Right renal pelvis (tissue), 4 donors: ENCODE measurements at regions not wholly inside any gene's neighbourhood (a gene's known extent, or its start where the extent isn't known, plus 50 kb on each side); places are given as distances from the start of the nearest gene placed in this dataset.
A peak's percentile ranks its signal among the peaks of the same experiment; 100 is the strongest.

ENCODE experiments used
- DNase-seq, 4 donors: peaks; one replicate each; pipeline ENCODE4 v3.0.0-alpha.2; 2013; ENCODE audit warnings: low read depth in 4 of 4, low spot score in 3 of 4, missing footprints in 1 of 4

DNA sequence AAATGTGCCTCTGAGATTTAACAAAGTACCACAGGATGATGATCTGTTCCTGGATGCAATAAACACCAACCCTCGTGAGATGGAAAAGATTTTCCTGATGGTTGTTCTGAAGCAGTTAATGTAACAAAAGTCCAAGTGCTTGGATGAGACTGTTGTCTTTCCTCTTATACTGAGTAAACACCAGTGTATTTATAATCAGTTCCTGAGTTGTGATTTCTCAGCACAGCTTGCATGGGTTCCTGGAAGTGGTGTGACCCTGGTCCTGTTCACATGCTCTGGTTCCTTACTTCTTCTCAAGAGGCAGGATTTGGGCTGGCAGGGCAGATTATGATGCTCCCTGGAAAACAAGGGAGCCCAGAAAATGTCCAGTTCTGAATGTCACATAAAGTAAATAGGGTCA lies 208.2 kb upstream of the USP24 start:
- DNase-seq = no peak

DNA sequence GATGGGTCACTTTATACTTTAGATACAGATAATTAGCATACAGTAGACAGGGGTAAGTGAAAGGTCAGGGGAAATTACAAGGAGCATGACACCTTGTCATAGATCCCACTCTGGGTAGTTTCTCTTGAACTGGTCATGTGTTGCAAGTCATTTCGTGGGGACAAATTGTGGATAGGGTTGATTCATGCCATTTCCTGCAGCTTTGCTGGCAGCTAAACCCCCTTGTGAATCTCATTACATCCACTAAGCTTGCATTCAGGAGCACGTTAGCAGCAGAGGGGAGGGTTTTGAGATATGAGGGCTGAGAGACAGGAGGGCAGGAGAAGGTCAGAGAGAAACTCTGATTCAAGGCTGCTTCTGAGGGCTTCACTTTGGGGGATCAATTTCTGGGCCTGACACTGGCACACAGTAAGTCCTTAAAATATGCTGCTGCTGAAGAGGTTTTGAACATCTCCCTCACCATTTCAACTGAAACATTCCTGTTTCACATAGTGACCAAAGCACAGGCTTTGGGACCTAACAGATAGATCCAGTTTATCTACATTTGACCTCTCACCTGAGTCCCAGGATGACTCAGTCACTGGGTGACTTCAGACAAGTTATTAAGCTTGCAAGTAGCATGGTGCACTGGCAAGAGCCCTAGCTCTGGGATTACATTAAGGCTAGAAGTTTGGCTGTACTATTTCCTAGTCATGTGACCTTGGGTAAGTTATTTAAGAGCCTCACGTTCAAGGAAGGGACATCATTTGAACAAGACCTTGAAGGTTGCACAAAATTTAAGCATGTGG lies 206.0 kb upstream of the USP24 start:
- no peak for DNase-seq

DNA sequence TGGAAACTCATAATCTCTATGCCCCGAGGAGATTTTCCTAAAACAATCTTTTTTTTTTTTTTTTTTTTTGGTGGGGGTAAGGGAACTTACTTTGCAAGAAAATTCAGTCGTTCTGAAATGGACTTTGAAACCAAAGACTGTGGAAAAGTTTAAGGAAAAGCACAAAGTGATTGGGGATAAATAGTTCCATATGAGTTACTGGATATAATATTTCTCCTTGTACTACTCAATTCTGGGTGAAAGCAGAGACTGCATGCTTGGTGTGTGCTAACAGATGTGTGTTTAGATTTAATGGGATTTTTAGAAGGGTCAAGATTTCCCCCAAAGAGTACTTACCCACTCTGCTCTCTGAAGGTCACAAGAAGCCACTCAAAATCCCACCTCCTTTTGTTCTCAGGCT lies 204.9 kb upstream of the USP24 start:
- DNase-seq = no peak

DNA sequence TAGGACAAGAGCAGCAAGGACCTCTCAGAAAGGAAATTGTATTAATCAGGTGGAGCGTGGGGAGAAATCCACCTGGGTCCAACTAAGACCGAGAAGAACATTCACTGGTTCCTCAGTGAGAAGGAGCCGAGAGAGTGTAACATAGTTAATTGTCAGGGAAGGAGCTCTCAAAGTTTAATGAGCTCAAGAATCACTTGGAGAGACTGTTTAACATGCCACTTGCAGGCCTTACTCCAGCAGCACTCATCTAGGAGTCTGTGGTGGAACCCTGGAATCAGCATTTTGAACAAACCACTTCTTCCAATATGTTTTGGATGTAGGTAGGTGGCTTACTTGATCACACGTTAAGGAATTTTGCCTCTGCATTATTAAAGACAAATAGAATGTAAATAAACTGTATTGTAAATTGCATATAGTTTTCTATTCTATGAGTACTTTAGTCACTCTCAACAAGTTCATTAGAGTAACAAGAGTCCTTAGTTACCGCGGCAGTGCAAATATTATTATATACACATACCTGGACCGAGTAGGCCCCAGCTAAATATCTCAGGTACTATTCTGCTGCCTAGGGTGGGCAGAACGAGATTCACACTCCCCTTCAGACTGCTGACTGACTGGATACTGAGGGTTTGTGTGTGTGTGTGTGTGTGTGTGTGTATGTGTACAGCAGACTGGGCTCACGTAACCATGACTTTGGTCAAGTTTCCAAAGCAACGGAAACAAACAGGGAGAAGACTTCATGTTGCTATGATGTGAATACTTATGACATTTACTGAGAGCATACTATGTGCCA lies 203.2 kb upstream of the USP24 start:
- DNase-seq = no peak

DNA sequence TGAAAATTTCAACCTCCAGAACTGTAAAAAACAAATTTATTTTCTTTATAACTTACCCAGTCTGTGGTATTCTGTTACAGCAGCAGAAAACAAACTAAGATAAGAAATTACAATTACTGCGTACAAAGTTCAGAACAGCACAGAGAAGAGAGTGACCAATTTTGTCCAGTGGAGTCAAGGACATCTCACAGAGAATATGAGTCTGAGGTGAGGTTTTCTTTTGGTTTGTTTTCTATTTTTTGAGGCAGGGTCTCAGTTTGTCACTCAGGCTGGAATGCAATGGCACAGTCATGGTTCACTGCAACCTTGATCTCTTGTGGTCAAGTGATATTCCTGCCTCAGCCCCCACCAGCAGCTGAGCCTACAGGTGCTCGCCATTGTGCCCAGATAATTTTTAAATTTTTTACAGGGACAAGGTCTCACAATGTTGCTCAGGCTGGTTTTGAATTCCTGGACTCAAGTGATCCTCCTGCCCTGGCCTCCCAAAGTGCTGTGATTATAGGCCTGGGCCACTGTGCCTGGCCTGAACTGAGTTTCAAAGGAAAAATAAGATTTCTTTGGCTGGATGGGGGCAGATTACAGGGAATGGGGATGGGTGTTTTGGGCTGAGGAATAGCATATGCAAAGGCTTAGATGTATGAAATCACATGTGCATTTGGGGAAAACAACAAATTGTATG lies 201.1 kb upstream of the USP24 start:
- DNase-seq = no peak

DNA sequence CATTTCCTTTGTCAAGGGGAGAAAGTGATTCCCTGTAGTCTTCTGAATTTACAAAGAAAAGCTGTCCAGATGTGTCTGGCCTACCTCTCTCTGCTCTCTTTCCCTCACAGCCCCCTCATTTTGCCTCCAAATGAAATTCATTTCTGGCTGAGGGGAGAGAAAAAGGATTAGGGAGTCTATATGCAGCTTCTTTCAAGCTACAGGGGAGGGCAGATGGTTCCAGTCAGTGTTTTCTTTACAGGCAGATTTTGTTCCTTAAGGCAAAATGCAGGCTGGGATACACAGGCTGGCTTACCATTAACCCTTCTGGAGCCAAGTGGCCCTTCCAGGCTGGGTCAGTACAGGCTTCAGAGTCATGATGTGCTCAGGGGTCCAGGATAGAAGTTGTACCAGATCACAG lies 198.1 kb upstream of the USP24 start:
- DNase-seq = no peak

DNA sequence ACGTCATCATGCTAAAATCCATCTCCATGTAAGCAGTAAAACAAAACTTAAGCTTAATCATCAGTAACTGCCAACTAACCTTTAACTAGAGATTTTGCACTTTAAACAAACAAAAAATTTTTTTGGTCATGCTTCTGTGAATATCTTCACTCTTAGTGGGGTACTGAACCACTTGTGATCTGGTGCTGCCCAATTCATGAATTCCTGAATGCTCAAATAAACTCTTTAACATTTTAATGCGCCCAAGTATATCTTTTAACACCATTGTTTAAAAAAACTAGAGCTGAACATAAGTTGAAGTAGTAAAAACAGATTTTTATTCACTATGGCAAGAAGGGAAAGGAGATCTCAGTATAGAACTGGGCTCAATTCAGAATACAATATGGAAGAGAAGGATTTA lies 196.9 kb upstream of the USP24 start:
- no peak for DNase-seq

DNA sequence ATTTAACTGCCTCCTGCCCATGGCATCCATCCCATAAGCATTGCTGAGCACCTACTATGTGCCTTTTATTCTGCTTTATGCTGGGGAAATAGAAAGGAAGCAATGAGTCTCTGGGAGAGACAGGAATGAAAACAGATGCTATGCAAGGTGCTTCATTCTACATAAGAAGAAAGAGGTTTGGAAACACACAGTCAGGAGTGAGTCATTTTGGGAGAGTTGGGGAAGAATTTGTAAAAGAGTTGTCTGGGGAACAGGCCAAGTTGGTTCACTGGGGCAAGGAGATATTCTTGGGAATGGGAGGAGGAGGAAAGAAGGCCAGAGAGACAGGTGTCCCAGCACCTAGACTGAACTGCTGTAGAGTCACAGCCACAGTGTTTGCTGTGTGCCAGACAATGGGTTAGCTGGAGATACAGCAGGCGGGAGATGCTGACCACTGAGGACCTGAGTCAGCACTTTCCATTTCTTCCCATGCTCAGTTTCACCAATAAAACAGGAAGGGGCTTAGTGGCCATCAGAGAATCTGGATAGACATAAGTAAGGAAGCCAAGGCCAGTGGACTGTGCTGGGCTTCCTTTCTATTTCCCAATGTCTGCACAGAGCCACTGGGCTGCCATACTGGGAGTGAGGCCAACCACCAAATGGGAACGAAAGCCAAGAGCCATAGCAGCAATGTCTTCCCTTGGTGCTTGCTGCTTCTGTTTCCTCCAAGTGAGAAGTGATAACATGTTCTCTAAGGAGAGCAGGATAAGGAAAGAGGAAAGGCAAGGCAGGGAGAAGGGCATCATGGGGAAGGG lies 187.7 kb upstream of the USP24 start:
- DNase-seq = no peak

DNA sequence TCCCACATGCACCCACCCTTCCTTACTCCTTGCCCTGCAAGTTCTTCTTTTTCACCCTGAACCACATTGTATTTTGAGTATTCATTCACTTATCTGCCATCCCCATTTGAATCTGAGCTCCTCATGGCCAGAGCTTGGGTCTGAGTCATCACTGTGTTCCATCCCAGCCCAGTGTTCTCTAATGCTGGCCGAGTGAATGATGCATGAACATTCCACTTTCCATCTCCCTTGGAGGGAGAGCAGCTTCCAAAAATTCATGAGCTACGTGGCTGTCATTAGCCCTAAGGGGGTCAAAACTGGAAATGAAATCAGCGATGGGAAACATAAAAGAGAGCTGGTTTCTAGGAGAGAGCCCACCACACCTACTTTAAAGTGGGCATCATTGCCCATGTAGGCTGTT lies 187.0 kb upstream of the USP24 start:
- no peak for DNase-seq

DNA sequence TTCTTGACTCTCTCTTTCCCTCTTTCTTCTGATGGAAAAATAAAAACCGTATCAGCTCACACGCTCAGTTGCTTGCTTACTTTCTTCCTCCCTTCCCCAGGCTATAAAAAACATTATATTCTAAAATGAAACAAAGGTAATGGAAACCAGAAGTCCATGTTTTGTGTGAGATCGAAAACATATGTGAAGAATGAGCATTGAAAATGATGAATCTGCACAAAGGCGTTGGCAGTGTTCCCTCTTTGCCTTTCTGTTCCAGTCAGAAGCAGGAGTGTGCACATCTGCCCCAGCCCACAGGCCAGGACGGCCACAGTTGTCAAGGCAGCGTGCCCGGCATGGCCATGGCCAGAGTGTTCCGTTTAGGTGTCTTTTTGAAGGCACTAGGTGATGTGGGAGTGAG lies 185.3 kb upstream of the USP24 start:
- DNase-seq = no peak

DNA sequence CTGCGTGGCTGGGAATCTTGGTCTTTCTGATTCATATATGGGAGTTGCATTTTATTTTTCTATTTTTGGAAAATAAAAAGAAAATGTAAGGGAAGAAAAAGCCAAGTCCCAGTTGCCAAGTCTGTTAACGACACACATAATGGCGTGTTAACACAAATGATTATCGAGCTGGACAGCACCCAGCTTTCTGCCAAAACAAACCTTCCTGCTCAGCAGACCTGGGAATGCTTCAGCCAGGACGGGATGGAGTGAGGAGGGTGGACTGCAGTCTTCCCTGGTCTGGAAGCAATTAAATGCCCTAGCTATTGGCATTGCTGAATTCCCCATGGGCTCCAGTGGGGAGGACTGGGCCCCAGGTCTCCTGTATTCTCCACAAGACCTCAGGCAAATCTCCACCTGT lies 184.2 kb upstream of the USP24 start:
- no peak for DNase-seq

DNA sequence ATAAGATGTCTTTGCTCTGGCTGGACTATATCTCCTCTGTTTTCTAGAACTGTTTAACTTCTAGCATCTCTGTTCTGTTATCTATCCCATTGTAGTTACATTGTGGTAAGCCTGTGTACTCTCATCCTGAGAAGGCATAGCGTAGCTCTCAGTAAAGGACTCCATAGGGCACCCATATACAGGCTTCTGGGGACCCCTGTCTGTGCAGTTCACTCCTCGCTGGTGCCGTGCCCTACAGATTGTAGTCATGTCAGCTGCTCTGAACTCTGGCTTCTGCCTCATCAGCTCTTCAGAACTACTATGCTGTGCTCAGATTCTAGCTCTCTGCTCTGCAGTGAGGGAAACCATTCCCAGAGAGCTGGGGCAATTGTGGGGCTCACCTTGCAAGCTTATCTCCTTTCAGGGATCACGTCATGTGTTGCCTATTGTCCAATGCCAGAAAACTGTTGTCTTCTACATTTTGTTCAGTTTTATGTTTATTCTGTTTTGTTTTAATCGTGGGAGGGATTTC lies 181.3 kb upstream of the USP24 start:
- no peak for DNase-seq

DNA sequence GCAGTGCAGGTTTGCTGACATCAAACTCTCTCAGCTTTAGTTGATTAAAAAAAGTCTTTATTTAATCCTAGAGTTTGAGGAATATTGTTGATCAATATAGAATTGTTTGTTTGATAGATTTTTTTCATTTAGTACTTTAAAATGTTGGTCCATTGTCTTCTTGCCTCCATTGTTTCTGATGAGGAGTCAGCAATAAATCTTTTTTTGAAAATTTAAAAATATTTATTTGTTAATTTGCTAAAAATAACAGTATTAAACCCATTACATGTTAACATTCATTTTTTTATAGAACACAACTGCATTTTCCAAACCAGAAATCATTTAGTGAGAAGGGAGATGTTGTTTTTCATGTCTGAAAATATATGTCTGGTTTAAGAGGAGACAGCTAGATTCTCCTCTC lies 173.8 kb upstream of the USP24 start:
- DNase-seq = no peak

DNA sequence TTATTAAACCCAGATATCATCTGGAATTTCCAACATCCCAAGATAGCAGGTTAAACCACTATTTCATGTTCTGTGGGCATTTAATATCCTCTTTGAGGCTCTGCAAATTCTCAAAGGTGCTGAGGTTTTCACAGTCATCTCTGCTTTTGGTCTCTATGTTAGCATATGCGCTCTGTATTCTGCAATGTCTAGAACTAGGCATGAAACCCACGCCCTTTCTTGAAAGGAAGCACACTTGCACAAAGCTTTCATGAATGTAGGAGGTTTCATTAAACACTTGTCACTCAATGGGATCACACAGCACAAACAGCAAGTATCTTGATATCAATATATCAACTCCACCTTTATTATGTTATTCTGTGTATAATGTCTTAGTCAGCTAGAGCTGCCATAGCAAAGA lies 172.0 kb upstream of the USP24 start:
- no peak for DNase-seq

DNA sequence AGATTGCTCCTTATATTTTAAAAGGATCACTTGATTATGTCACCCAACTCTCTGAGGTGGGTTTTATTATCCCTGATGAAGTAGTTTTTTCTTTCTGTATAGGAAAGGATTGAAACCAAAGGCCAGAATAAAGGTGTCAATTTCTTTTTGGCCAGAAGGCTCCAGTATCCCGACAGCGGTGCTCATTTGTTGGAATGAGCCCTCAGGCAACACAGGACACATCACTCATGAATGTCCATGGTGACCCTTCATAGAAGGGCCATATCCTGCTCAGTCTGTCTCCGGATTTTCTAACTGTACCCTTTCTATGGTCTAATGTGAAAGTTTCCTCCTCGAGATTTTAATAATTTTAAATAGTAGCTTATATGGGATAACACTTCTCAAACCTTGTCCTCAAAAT lies 171.3 kb upstream of the USP24 start:
- DNase-seq = no peak

DNA sequence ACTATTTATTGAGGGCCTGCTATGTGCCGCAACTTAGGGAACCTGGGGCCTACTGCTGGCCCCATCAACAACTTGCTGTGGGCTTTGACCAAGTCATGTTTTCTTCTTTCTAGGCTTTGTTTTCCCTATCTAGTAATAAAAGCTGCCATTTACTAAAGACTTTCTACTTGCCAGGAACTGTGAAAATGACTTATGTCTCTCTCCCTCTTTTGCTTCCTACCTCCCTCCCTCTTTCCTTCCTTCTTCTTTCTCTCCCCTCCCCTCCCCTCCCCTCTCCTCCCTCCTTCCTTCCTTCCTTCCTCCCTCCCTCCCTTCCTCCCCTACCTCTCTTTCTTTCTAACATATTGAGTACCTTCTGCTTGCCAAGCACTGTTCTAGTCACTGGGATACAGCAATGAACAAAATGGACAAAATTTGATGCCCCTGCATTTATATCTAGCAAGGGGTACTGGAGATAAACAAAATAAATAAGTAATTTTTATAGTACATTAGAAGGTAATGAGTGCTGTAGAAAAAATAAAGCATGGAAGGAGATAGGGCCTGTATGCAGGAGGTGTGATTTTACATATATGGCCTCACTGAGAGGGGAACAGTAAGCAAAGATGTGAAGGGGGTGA lies 170.3 kb upstream of the USP24 start:
- DNase-seq = no peak

DNA sequence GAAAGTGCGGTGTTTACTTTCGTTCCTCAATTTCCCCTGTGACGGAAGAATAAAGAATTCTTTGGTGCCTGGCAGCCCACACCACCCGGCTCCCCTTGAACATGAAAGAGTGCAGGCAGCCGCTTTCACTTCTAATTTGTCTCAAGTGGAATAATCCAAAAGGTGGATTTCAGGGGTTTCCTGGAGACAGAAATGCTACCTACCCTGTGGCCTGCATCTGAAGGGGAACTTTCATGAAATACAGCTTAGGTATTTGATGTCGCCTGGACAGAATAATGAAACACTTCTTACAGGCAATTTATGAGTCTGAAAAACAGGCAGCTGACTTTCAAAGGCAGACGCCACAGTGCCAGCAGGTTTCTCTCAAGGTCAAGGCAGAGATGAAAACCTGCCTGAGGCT lies 169.5 kb upstream of the USP24 start:
- DNase-seq = peak in 1 of 4 donors; percentile 17

DNA sequence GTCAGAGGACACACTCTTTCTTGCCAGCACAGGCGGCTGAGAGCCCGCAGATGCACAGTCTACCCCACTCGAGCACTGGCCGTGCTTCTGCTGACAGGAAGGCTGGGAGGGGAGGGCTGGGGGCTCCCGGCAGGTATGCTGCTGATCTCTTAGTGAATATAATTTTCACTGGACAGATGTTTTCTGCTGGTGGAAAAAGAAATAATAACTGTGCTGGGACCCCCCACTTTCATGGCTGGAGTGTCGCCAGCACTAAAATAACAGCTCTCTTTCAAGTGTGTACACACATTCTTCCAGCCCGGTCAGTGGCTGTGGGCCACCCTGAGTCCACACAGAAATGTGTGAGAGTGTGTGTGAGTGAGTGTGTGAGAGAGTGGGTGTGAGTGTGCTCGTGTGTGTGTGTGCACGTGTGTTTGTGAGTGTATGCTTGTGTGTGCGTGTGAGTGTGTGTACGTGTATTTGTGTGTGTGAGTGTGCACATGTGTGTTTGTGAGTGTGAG lies 167.7 kb upstream of the USP24 start:
- DNase-seq = no peak

DNA sequence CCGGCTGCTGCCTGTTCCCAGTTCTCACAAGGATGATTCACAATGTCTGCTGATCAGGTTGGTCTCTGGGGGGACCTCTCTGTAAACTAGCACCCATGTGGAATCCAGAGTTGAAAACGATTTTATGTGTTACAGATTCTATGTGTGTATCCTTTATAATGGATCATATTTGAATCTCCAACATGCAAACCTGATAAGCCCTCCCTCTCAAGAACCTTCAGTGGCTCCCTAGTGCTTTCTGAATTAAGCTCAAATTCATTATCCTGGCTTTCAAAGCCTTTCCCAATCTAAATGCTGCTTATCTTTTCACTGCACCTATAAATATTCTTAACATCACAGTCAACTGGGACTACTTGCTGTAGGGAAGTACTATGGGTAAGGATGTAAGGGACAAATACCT lies 166.8 kb upstream of the USP24 start:
- no peak for DNase-seq

DNA sequence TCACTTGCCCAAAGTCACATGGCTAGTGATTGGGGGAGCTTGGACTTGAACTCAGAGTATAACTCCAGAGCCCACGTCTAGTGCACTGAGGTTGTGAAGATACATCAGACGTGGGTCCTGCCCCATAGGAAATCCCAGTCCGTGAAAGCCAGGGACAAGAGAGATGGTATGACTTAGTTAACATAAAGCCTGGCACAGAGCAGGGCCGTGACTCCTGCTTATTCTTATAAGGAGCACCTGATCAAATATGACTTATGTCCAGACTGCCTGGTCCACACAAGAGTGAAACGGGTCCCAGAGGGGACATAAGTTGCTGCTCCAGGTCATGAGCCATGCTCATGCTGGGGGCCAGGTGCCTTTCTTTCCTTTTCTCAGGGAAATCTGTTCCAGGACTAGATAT lies 166.3 kb upstream of the USP24 start:
- DNase-seq = no peak
